Astrocyte (in vitro differentiated cells and primary cell): ENCODE measurements at regions not wholly inside any gene's neighbourhood (a gene's known extent, or its start where the extent isn't known, plus 50 kb on each side); places are given as distances from the start of the nearest gene placed in this dataset.

Experiments used
- DNase-seq: peaks from one replicate; pipeline ENCODE4 v3.0.0-alpha.2; 2010; ENCODE audit warnings: low read depth
- FAIRE-seq: peaks from 2 replicates; lab custom pipeline; 2011; peaks lifted over from hg19 to GRCh38; lab: Jason Lieb, UNC
- H2AFZ ChIP-seq: 2 replicates; pipeline ENCODE4 v1.6.0; 2012; ENCODE audit warnings: low read depth, low read length, inconsistent platforms
- H3K27ac ChIP-seq: 2 replicates; pipeline ENCODE4 v1.5.1; 2011; ENCODE audit warnings: low read depth, low read length, inconsistent platforms
- H3K27me3 ChIP-seq: 2 replicates; pipeline ENCODE4 v1.6.0; 2011; ENCODE audit warnings: low read length, inconsistent platforms; ENCODE audit not compliant: insufficient read depth
- H3K36me3 ChIP-seq: 2 replicates; pipeline ENCODE4 v1.5.1; 2011; ENCODE audit warnings: low read length, inconsistent platforms; ENCODE audit not compliant: insufficient read depth
- H3K4me1 ChIP-seq: 2 replicates; pipeline ENCODE4 v1.5.1; 2011; ENCODE audit warnings: low read length, inconsistent platforms; ENCODE audit not compliant: insufficient read depth
- H3K4me2 ChIP-seq: 2 replicates; pipeline ENCODE4 v1.6.0; 2012; ENCODE audit warnings: low read length, inconsistent platforms
- H3K4me3 ChIP-seq: 2 replicates; pipeline ENCODE4 v1.5.1; 2011; ENCODE audit warnings: low read depth, mild to moderate bottlenecking, low read length, inconsistent platforms; ENCODE audit not compliant: insufficient read depth
- H3K79me2 ChIP-seq: 2 replicates; pipeline ENCODE4 v1.6.0; 2012; ENCODE audit warnings: mild to moderate bottlenecking, low read length, inconsistent platforms; ENCODE audit not compliant: insufficient read depth
- H3K9ac ChIP-seq: 2 replicates; pipeline ENCODE4 v1.6.0; 2012; ENCODE audit warnings: mild to moderate bottlenecking, low read length, inconsistent platforms
- H3K9me3 ChIP-seq: 2 replicates; pipeline ENCODE4 v1.5.1; 2012; ENCODE audit warnings: low read depth, mild to moderate bottlenecking, low read length, inconsistent platforms; ENCODE audit not compliant: insufficient read depth
- H4K20me1 ChIP-seq: 2 replicates; pipeline ENCODE4 v1.6.0; 2012; ENCODE audit warnings: low read length, inconsistent platforms; ENCODE audit not compliant: insufficient read depth
- H3K27ac Mint-ChIP-seq: one replicate; pipeline ENCODE4 v1.8.0; 2021; ENCODE audit warnings: mild to moderate bottlenecking, mixed read lengths; ENCODE audit not compliant: unreplicated experiment
- H3K27me3 Mint-ChIP-seq: one replicate; pipeline ENCODE4 v1.8.0; 2021; ENCODE audit warnings: low read depth, mixed read lengths; ENCODE audit not compliant: unreplicated experiment
- H3K36me3 Mint-ChIP-seq: one replicate; pipeline ENCODE4 v1.8.0; 2021; ENCODE audit warnings: low read depth, mixed read lengths; ENCODE audit not compliant: unreplicated experiment
- H3K4me1 Mint-ChIP-seq: one replicate; pipeline ENCODE4 v1.8.0; 2021; ENCODE audit warnings: low read depth, mixed read lengths; ENCODE audit not compliant: unreplicated experiment
- H3K4me3 Mint-ChIP-seq: one replicate; pipeline ENCODE4 v1.8.0; 2021; ENCODE audit warnings: mild to moderate bottlenecking, moderate library complexity, mixed read lengths; ENCODE audit not compliant: unreplicated experiment
- H3K9me3 Mint-ChIP-seq: one replicate; pipeline ENCODE4 v1.8.0; 2021; ENCODE audit warnings: mild to moderate bottlenecking, mixed read lengths; ENCODE audit not compliant: unreplicated experiment
- CTCF ChIP-seq: IDR thresholded peaks from 2 replicates; pipeline ENCODE4 v1.5.1; 2011; ENCODE audit warnings: low read depth, mild to moderate bottlenecking, inconsistent platforms, low read length, moderate library complexity; ENCODE audit not compliant: insufficient read depth
- EZH2 ChIP-seq: IDR thresholded peaks from 2 replicates; pipeline ENCODE4 v1.6.1; 2012; ENCODE audit warnings: mild to moderate bottlenecking, low read length, inconsistent platforms; ENCODE audit not compliant: insufficient read depth

GRCh38 chr7:20839196-20839735 lies 52.6 kb upstream of the SP8 start:
- H3K4me1 ChIP-seq = no peaks in the 10 kb centered on the region
- no peaks in the 10 kb centered on the region for H3K4me1 Mint-ChIP-seq
- no peak overlapping the region for H2AFZ ChIP-seq
- H3K9ac ChIP-seq = no peak overlapping the region
- H3K79me2 ChIP-seq = no peaks in the 10 kb centered on the region
- FAIRE-seq = no peak
- TF ChIP-seq CTCF = no peak
- TF ChIP-seq EZH2 = no peak
- DNase-seq = no peak
- H3K9me3 ChIP-seq = no peaks in the 10 kb centered on the region
- no peak overlapping the region for H3K27ac Mint-ChIP-seq
- no peak overlapping the region for H3K27ac ChIP-seq
- no peak overlapping the region for H3K4me3 Mint-ChIP-seq
- no peaks in the 10 kb centered on the region for H3K9me3 Mint-ChIP-seq
- no peaks in the 10 kb centered on the region for H3K36me3 Mint-ChIP-seq
- H4K20me1 ChIP-seq = no peaks in the 10 kb centered on the region
- H3K27me3 ChIP-seq = no peaks in the 10 kb centered on the region
- H3K4me3 ChIP-seq = no peak overlapping the region
- no peaks in the 10 kb centered on the region for H3K36me3 ChIP-seq
- peaks cover under 1% of the 10 kb centered on the region for H3K27me3 Mint-ChIP-seq
- no peak overlapping the region for H3K4me2 ChIP-seq

- H2AFZ ChIP-seq = no peak overlapping the region
- DNase-seq (no peak), FAIRE-seq (no peak)
- no peaks in the 10 kb centered on the region for H3K27me3 ChIP-seq
- H3K27ac ChIP-seq = no peak overlapping the region
- TF ChIP-seq EZH2 (no peak), CTCF (no peak)
- H3K9ac ChIP-seq = no peak overlapping the region
- Mint-ChIP-seq H3K4me1 (no peaks in the 10 kb centered on the region), H3K9me3 (no peaks in the 10 kb centered on the region), H3K4me3 (no peak overlapping the region), H3K27me3 (no peaks in the 10 kb centered on the region), H3K36me3 (no peaks in the 10 kb centered on the region), H3K27ac (no peak overlapping the region)
- H3K4me3 ChIP-seq = no peak overlapping the region
- H3K4me2 ChIP-seq = no peak overlapping the region
- H4K20me1 ChIP-seq = no peaks in the 10 kb centered on the region
- H3K9me3 ChIP-seq = no peaks in the 10 kb centered on the region
- H3K36me3 ChIP-seq = no peaks in the 10 kb centered on the region
- no peaks in the 10 kb centered on the region for H3K79me2 ChIP-seq
- H3K4me1 ChIP-seq = no peaks in the 10 kb centered on the region
Observed at GRCh38 chr7:20839987-20840386, 53.3 kb upstream of the SP8 start.

GRCh38 chr7:20846791-20847190 lies 60.1 kb upstream of the SP8 start:
- no peak overlapping the region for H3K4me3 Mint-ChIP-seq
- H3K27ac Mint-ChIP-seq = no peak overlapping the region
- FAIRE-seq (no peak), DNase-seq (no peak)
- Histone ChIP-seq H4K20me1 (no peaks in the 10 kb centered on the region), H3K36me3 (no peaks in the 10 kb centered on the region), H3K9ac (no peak overlapping the region), H3K4me2 (no peak overlapping the region), H3K9me3 (peaks cover 8% of the 10 kb centered on the region), H3K27me3 (no peaks in the 10 kb centered on the region), H3K79me2 (no peaks in the 10 kb centered on the region), H2AFZ (no peak overlapping the region), H3K27ac (no peak overlapping the region), H3K4me1 (no peaks in the 10 kb centered on the region), H3K4me3 (no peak overlapping the region)
- no peaks in the 10 kb centered on the region for H3K4me1 Mint-ChIP-seq
- H3K27me3 Mint-ChIP-seq = no peaks in the 10 kb centered on the region
- TF ChIP-seq CTCF (no peak), EZH2 (no peak)
- H3K36me3 Mint-ChIP-seq = no peaks in the 10 kb centered on the region
- no peaks in the 10 kb centered on the region for H3K9me3 Mint-ChIP-seq
